ENCODE measurements at regions not wholly inside any gene's neighbourhood (a gene's known extent, or its start where the extent isn't known, plus 50 kb on each side); places are given as distances from the start of the nearest gene placed in this dataset.

DNA sequence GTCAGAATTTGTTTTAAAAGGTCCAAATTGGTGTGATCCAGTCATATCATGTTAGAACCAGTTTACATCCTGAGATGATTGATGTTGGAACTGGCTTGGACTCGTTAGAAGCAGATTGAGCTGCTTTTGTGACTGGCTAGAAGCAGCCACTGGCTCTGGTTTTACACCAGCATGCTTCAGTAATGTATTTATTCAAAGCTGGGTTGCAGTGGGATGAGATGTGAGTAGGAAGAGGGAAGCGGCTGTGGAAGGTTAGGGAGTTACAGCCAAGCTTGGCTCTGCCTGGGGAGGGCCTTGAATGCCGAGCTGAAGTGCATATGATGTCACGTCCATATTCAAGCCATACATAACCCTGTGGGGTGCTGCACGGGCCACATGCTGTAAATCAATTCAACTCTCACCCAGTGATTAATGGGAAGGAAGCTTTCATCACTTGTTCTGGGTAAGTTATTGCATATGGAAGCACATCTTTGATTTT, 104.0 kb upstream of the SMAD3 start:
- Mint-ChIP-seq H3K27me3 (ENCODE audit: insufficient read depth, unreplicated experiment) (no peaks in the 10 kb centered on the region), H3K27ac (ENCODE audit: unreplicated experiment) (no peak overlapping the region), H3K9me3 (ENCODE audit: unreplicated experiment) (no peaks in the 10 kb centered on the region), H3K4me3 (ENCODE audit: unreplicated experiment) (no peak overlapping the region), H3K36me3 (ENCODE audit: insufficient read depth, unreplicated experiment) (no peaks in the 10 kb centered on the region), H3K4me1 (ENCODE audit: low read depth, unreplicated experiment) (no peaks in the 10 kb centered on the region)
- Histone ChIP-seq H3K4me1 (no peaks in the 10 kb centered on the region), H3K4me3 (ENCODE audit: low read depth, low read length) (no peak overlapping the region), H3K36me3 (ENCODE audit: control insufficient read depth, insufficient read depth, low read length) (no peaks in the 10 kb centered on the region), H3K9me3 (no peaks in the 10 kb centered on the region), H3K27me3 (replicated peaks; ENCODE audit: control insufficient read depth, insufficient read depth, low read length) (no peaks in the 10 kb centered on the region)
- intact Hi-C loops (cut with micrococcal nuclease; ENCODE audit: unreplicated experiment), result no loop called here
- DNase-seq, result no peak
- BruUV-seq (replicated peaks), result no TSS peak
- TF ChIP-seq, protein P1, sequence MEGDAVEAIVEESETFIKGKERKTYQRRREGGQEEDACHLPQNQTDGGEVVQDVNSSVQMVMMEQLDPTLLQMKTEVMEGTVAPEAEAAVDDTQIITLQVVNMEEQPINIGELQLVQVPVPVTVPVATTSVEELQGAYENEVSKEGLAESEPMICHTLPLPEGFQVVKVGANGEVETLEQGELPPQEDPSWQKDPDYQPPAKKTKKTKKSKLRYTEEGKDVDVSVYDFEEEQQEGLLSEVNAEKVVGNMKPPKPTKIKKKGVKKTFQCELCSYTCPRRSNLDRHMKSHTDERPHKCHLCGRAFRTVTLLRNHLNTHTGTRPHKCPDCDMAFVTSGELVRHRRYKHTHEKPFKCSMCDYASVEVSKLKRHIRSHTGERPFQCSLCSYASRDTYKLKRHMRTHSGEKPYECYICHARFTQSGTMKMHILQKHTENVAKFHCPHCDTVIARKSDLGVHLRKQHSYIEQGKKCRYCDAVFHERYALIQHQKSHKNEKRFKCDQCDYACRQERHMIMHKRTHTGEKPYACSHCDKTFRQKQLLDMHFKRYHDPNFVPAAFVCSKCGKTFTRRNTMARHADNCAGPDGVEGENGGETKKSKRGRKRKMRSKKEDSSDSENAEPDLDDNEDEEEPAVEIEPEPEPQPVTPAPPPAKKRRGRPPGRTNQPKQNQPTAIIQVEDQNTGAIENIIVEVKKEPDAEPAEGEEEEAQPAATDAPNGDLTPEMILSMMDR (IDR thresholded peaks at IDR 0.05; ENCODE audit: insufficient read depth in 1 of 2, low read depth in 1 of 2, low read length in 1 of 2, severe bottlenecking in 1 of 2, unreplicated experiment in 1 of 2), result no peak
- POLR2A ChIA-PET, result no interaction called here
- CTCF ChIA-PET, result no interaction called here

DNA sequence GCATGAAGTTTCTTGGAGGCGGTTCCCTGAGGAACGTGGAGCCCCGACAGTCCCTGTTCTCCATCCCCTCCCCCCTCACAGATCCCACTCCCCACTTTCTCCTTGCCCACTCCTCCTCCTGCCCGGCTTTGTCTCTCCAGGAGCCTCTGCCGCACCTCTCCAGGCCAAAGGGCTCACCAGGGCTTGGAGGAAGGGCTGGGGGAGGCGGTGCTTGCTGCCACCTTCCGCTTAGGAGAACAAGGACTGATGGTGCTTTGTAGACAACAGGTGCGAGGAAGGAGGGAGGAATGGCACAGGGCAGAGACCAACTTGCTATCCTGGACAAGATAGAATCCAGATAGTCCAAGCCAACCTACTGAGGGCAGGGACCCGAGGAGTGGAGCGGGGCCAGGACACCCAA, 103.5 kb upstream of the SMAD3 start:
- no peaks in the 10 kb centered on the region for H3K27me3 ChIP-seq (replicated peaks; ENCODE audit: control insufficient read depth, insufficient read depth, low read length)
- H3K4me1 Mint-ChIP-seq (ENCODE audit: low read depth, unreplicated experiment), result no peaks in the 10 kb centered on the region
- no peak overlapping the region for H3K4me3 ChIP-seq (ENCODE audit: low read depth, low read length)
- H3K4me1 ChIP-seq, result no peaks in the 10 kb centered on the region
- intact Hi-C loops (cut with micrococcal nuclease; ENCODE audit: unreplicated experiment), result no loop called here
- H3K27ac Mint-ChIP-seq (ENCODE audit: unreplicated experiment), result no peak overlapping the region
- no peaks in the 10 kb centered on the region for H3K36me3 ChIP-seq (ENCODE audit: control insufficient read depth, insufficient read depth, low read length)
- BruUV-seq (replicated peaks), result no TSS peak
- ChIA-PET CTCF (no interaction called here), POLR2A (no interaction called here)
- H3K9me3 Mint-ChIP-seq (ENCODE audit: unreplicated experiment), result no peaks in the 10 kb centered on the region
- DNase-seq, result no peak
- H3K9me3 ChIP-seq, result no peaks in the 10 kb centered on the region
- no peaks in the 10 kb centered on the region for H3K27me3 Mint-ChIP-seq (ENCODE audit: insufficient read depth, unreplicated experiment)
- no peaks in the 10 kb centered on the region for H3K36me3 Mint-ChIP-seq (ENCODE audit: insufficient read depth, unreplicated experiment)
- H3K4me3 Mint-ChIP-seq (ENCODE audit: unreplicated experiment), result no peak overlapping the region
- TF ChIP-seq, protein P1 (IDR thresholded peaks at IDR 0.05; ENCODE audit: insufficient read depth in 1 of 2, low read depth in 1 of 2, low read length in 1 of 2, severe bottlenecking in 1 of 2, unreplicated experiment in 1 of 2), result no peak

DNA sequence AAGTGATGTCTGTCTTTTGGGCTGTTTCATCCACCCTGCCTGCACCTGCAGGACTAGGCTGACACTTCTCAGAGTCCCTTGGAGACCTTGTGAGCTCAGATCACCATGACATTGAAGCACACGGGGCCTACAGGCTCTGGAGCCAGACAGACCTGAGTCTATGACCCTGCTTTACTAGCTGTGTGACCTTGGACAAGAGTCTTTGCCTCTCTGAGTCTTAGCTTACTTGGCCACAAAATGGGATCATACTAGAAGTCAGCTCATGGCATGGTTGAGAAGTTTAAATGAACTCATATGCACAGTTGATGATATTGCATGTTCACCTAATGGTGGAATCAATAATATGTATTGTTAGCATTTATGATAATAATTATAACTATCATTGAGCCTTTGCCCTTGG, 102.9 kb upstream of the SMAD3 start:
- Mint-ChIP-seq H3K36me3 (ENCODE audit: insufficient read depth, unreplicated experiment) (no peaks in the 10 kb centered on the region), H3K4me3 (ENCODE audit: unreplicated experiment) (no peak overlapping the region), H3K27ac (ENCODE audit: unreplicated experiment) (no peak overlapping the region), H3K27me3 (ENCODE audit: insufficient read depth, unreplicated experiment) (no peaks in the 10 kb centered on the region), H3K4me1 (ENCODE audit: low read depth, unreplicated experiment) (no peaks in the 10 kb centered on the region), H3K9me3 (ENCODE audit: unreplicated experiment) (no peaks in the 10 kb centered on the region)
- Histone ChIP-seq H3K4me3 (ENCODE audit: low read depth, low read length) (no peak overlapping the region), H3K36me3 (ENCODE audit: control insufficient read depth, insufficient read depth, low read length) (no peaks in the 10 kb centered on the region), H3K9me3 (no peaks in the 10 kb centered on the region), H3K4me1 (no peaks in the 10 kb centered on the region), H3K27me3 (replicated peaks; ENCODE audit: control insufficient read depth, insufficient read depth, low read length) (no peaks in the 10 kb centered on the region)
- no peak for DNase-seq
- CTCF ChIA-PET, result no interaction called here
- intact Hi-C loops (cut with micrococcal nuclease; ENCODE audit: unreplicated experiment), result no loop called here
- TF ChIP-seq, protein P1 (IDR thresholded peaks at IDR 0.05; ENCODE audit: insufficient read depth in 1 of 2, low read depth in 1 of 2, low read length in 1 of 2, severe bottlenecking in 1 of 2, unreplicated experiment in 1 of 2), result no peak
- no TSS peak for BruUV-seq (replicated peaks)
- POLR2A ChIA-PET, result no interaction called here

Data from Caco-2 (cell line).